ENCODE measurements at regions not wholly inside any gene's neighbourhood (a gene's known extent, or its start where the extent isn't known, plus 50 kb on each side); places are given as distances from the start of the nearest gene placed in this dataset.

DNA sequence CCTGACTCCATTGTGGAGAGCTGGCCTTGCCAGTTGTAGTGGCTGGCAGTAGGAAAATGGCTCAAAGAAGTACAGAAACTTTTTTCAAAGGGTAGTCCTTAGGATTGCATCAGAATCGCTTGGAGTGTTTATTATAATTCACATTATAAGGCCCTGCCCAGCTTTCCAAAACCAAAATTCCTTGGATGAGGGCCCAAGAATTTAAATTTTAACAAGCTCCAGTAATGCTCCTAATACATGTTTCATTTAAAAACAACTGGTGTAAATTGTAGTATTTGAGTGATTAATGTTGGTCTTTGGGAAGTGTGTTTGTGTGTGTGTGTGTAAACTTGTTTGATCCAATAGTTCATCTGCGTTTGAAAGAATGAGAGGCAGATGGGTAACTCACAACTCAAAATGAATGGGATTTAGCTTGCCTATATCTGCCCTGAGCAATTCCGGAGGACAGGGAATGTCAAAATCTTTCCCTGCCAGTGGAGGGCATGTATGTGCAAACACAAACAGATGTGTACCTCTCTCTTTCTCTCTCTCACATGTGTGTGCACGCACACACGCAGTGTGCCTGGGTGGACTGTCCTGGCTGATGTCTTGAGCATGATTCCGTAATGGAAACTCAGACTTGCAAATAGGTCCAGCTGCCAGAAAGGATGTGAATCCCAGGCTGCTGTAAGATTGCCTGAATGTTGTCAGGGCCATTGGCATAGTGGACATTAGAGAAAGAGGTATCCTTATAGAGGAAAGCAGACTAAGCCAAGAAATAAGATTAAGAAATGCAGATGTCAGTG is 293.1 kb downstream of the LMX1A start:
- ATAC-seq: peak in 1 of 4 donors; percentile 83
- no peaks in the 10 kb centered on the region for H3K27me3 ChIP-seq
- intact Hi-C loops (cut with DNase I): loop anchor here in 2 of 10 donors (5.0 to 10.0 kb wide), 2 partner anchors 129 to 1531 kb away; no protein-coding TSS in a partner anchor

DNA sequence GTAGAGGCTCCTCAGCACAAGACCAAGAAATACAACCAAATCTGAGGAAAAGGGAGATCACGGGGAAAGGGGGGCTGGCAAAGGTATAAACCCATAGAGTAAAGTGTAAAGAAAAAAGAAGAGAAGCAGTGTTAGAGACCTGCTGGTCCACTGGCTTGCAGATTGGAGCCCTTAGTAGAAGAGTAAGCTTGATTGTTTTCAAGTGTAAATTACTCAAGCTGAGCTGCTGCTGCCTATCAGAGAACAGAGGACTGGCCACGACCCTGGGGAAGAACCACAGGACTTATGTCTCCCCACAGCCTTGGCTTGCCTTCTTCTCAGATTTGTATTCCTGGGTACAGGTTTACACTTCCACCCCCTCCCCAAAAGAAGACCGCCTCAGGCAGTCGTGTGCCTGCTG is 294.2 kb downstream of the LMX1A start:
- ATAC-seq: no peak
- intact Hi-C loops (cut with DNase I): loop anchor here in 2 of 10 donors (5.0 to 10.0 kb wide), 2 partner anchors 128 to 1530 kb away; no protein-coding TSS in a partner anchor
- peak overlapping the region in 2 of 12 donors; percentile 45 to 61 for H3K27ac ChIP-seq

More for the DNA sequence above, 293.1 kb downstream of the LMX1A start:
- no peak for DNase-seq
- 59 to 70% (median 67%) methylated on average over 6 of the region's 6 CpGs for WGBS, 4 donors
- H3K36me3 ChIP-seq: no peaks in the 10 kb centered on the region
- no peak overlapping the region for H3K4me3 ChIP-seq
- peaks cover 0 to 11% (median 0%) of the 10 kb centered on the region in 12 donors for H3K4me1 ChIP-seq
- TF ChIP-seq POLR2A (IDR thresholded peaks at IDR 0.05): no peak
- TF ChIP-seq, protein P1, sequence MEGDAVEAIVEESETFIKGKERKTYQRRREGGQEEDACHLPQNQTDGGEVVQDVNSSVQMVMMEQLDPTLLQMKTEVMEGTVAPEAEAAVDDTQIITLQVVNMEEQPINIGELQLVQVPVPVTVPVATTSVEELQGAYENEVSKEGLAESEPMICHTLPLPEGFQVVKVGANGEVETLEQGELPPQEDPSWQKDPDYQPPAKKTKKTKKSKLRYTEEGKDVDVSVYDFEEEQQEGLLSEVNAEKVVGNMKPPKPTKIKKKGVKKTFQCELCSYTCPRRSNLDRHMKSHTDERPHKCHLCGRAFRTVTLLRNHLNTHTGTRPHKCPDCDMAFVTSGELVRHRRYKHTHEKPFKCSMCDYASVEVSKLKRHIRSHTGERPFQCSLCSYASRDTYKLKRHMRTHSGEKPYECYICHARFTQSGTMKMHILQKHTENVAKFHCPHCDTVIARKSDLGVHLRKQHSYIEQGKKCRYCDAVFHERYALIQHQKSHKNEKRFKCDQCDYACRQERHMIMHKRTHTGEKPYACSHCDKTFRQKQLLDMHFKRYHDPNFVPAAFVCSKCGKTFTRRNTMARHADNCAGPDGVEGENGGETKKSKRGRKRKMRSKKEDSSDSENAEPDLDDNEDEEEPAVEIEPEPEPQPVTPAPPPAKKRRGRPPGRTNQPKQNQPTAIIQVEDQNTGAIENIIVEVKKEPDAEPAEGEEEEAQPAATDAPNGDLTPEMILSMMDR (IDR thresholded peaks at IDR 0.05): no peak
- peak overlapping the region in 6 of 12 donors; percentile 5 to 61 (median 49) for H3K27ac ChIP-seq
- no peaks in the 10 kb centered on the region for H3K9me3 ChIP-seq

DNA sequence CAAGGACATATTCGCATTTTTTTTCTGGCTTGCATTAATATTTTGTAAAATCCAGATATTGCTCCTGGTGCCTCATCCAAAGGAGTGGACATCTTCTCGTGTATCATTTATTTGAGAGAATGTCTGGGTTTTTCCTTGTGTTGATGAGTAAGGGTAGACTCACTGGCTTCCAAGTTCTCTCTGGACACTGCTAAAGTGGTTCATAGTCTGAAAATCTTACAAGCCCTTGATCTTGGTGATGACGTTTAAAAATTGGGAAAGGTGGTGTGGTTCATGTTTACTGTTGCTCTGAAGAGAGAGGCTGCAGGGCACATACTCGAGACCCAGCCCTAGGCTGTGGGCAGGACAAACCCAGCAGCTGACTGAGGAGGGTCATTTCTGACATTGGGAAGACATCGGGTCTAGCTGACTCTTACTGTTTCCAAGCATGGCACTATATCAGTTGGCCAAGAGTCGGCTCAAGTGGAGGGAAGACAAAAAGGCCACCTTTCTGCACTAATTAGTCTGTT is 296.2 kb downstream of the LMX1A start:
- no peaks in the 10 kb centered on the region for H3K27me3 ChIP-seq
- DNase-seq: no peak
- H3K4me1 ChIP-seq: peaks cover 0 to 11% (median 0%) of the 10 kb centered on the region in 12 donors
- no peak overlapping the region for H3K4me3 ChIP-seq
- H3K9me3 ChIP-seq: no peaks in the 10 kb centered on the region
- no peaks in the 10 kb centered on the region for H3K36me3 ChIP-seq
- ATAC-seq: no peak
- TF ChIP-seq, protein P1 (IDR thresholded peaks at IDR 0.05): no peak
- TF ChIP-seq POLR2A (IDR thresholded peaks at IDR 0.05): no peak
- whole genome bisulfite sequencing, 4 donors: 74 to 90% (median 86%) methylated on average over 6 of the region's 6 CpGs
- no peak overlapping the region for H3K27ac ChIP-seq
- intact Hi-C loops (cut with DNase I): loop anchor here in 2 of 10 donors (5.0 to 10.0 kb wide), 2 partner anchors 126 to 1528 kb away; no protein-coding TSS in a partner anchor

More for the DNA sequence above, 294.2 kb downstream of the LMX1A start:
- Histone ChIP-seq H3K36me3 (no peaks in the 10 kb centered on the region), H3K4me1 (peaks cover 0 to 11% (median 0%) of the 10 kb centered on the region in 12 donors), H3K27me3 (no peaks in the 10 kb centered on the region), H3K4me3 (no peak overlapping the region), H3K9me3 (no peaks in the 10 kb centered on the region)
- TF ChIP-seq, protein P1 (IDR thresholded peaks at IDR 0.05): no peak
- TF ChIP-seq POLR2A (IDR thresholded peaks at IDR 0.05): no peak
- DNase-seq: no peak
- WGBS, 4 donors: 60 to 70% (median 64%) methylated on average over 4 of the region's 4 CpGs

DNA sequence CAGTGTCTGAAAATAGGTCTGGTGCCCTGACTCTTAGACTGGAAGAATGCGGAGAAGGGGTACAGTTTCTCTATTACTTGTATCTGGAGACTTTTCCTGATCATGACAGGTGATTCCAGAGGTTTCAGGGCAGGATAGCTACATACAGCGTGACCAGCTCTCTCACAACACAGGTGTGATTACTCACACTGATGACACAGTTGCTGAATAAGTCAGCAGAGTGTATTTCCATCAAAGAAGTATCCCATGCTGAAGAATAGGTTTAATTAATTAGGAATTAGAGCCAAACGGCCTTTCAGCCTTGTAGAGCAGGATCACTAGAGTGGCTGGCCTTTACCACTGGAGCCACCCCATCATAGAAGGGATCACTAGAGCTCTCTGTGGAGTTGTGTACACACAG is 298.6 kb downstream of the LMX1A start:
- H3K27ac ChIP-seq: no peak overlapping the region
- 59 to 81% (median 61%) methylated on average over 3 of the region's 3 CpGs for WGBS, 4 donors
- no peaks in the 10 kb centered on the region for H3K27me3 ChIP-seq
- peaks cover 0 to 2% (median 0%) of the 10 kb centered on the region in 12 donors for H3K4me1 ChIP-seq
- no peaks in the 10 kb centered on the region for H3K9me3 ChIP-seq
- TF ChIP-seq POLR2A (IDR thresholded peaks at IDR 0.05): no peak
- TF ChIP-seq, protein P1 (IDR thresholded peaks at IDR 0.05): no peak
- DNase-seq: no peak
- intact Hi-C loops (cut with DNase I): no loop called here
- no peaks in the 10 kb centered on the region for H3K36me3 ChIP-seq
- H3K4me3 ChIP-seq: no peak overlapping the region
- no peak for ATAC-seq

Data from heart left ventricle (tissue), 16 donors.